ENCODE measurements at regions not wholly inside any gene's neighbourhood (a gene's known extent, or its start where the extent isn't known, plus 50 kb on each side); places are given as distances from the start of the nearest gene placed in this dataset.
"Not testable (repeated sequence)": the region's sequence is repeated elsewhere in the genome, so short reads cannot be mapped to it uniquely, and the experiment has no call there.

DNA sequence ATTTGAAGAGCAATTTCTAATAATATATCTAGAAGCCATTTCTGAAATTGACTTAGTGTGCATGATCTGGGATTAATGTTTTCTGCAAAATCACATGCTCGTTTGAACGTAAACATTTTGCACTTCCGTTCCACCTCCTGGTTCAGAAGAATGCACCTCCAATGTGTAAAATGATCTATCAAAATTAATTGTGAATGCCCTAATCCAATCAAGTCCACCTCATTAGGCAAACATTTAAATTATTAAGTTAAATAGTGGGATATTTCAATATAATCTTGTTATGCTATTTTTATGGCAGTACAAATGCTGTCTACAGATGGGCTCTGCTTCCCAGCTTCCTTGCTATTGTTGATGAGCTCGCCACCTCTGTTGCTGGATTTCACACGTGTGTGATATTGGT, 542.5 kb downstream of the INSC start:
- no peak for DNase-seq (ENCODE audit: low spot score)

DNA sequence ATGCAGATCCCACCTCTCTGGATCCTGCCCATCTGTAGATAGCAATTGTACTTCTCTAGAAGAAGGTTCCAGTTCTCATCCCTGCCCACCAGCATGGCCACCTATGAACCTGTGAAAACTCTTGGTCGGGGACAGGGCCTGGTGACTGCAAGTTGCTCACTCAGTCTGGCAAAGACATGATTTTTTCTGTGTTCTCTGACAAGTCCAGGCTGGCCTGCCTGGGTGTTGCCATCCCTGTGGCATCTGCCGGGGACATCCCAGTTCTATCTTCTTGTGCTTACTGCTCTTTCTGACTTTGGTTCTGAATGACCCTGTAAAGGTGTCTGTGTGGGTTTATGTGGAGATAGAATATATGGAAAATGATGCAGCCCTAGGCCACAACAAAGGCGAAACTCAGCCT, 545.8 kb downstream of the INSC start:
- DNase-seq (ENCODE audit: low spot score), result no peak

DNA sequence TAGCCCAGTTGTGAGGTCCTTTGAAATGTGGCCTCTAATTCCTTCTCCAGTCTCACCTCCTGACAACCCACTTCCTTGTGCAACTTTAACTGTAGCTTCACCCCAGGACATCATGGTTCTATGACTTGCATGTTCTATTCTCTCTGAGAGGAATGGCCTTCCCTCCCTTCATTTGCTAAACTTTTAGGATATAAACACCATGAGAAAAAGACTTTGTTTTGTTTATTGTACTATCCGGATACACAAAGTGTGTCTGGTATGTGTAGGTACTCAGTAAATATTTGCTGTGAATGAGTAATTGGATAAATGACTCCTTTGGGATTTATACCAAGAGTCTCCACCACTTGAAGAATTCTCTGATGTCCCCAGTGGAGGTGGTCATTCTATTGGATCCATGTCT, 547.6 kb downstream of the INSC start:
- no peak for DNase-seq (ENCODE audit: low spot score)

DNA sequence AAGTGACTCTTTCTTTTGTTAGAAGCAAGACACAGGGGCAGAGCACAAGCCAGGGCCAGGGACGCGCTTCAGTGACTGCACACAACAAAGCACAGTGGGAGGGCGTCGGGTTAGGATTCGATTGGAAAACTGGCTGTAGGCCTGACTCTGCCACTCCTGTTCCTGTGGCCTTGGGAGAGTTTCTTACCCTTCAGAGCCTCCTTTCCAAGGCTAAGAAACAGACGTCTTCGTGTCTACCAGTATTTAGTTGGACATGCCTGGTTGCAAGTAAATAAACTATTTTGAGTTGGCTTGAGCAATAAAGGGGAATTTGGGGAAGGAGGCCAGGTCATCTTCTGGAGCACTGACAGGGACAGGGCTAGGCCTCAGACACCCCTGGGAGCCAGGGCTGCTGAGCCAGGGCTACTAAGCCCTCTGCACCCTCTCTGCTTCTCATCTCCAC, 549.1 kb downstream of the INSC start:
- DNase-seq (ENCODE audit: low spot score), result no peak

DNA sequence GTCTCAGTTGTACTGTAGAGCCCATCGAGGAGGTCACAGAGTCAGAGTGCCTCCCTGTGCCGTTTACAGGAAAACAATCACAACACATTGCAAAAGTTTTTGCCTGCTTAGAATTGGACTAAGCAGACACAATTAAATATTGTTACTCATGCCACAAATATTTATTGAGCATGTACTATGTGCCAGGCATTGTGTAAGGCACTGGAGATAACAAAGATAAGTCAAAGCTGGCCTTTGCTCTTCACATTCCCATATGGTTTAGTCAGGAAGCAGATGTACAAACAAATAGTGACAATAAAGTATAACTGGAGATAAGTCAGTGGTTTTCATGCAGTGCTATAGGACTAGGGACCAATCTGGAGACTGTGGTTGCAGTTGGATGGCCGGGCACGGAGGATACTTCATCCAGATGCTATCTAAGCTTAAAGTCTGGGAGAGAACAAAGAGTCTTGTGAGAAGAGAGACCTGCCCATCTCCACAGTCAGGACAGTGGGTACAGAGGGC, 550.7 kb downstream of the INSC start:
- no peak for DNase-seq (ENCODE audit: low spot score)

DNA sequence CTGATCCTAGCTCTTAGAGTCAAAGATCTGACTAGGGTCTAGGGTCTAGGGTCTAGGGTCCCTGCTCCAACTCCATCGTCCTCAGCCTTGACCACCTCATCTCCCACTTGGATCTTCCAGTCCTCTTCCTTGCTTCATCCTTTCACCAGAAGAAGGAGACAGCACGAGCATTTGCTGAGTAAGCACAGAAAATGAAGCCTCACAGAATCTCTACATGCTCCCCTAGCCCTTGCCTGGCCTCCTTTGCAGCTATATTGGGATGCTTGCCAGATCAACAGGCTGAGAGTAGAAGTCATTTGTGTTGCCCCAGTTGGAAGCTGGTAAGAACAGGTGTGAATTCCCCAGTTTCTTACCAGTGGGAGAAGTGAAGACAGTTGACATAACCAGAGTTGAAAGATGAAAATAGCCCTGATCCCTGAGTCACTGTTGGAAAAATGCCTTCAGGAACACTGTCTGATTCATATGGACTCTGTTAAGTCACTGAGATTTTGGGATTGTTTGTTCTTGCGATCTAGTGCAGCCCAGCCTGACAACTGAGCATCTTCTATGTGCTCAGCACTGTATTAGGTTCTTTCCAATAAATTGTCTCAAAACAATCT, 552.5 kb downstream of the INSC start:
- no peak for DNase-seq (ENCODE audit: low spot score)

DNA sequence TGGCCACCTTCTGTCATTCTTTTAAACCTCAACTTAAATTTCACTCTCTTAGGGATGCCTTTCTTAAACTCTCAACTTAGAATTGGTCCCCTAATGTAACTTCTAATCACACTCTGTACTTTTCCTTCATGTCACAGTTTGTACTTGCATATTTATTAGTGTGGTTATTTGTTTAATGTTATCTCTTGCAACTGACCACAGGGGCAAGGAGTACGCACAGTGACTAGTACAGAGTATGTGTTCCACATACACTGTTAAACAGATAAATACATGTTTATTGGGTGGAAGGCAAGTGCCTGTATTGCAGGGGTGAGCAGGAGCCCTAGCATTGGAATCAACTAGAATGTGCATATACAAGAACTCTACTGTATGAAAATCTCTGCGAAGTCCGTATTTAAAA, 554.0 kb downstream of the INSC start:
- DNase-seq (ENCODE audit: low spot score), result no peak

DNA sequence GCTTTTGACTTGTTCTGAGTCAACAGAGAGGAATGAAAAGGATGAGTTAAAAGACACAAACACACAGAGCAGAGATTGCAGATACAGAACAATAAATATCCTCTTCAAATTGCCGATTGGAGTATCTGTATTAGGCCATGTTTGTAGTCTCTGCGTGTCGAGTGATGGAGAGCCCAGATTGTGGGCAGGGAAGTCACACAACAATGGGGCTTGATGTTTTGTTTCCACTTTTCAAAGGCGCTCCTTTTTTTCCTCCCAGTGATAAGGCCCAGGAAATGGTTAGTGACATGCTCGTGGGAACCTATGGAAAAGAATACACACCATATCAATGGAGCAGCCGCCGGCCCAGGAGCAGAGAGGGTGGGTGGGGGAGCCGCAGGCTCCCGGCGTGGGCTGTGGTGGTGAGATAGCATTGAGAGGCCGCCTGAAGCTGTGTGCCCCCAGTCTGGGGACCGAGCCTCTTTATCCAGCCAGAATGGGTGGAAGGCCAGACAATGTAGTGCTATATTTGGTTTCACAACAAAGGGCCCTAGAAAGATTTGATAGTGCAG, 555.9 kb downstream of the INSC start:
- DNase-seq (ENCODE audit: low spot score), result no peak

DNA sequence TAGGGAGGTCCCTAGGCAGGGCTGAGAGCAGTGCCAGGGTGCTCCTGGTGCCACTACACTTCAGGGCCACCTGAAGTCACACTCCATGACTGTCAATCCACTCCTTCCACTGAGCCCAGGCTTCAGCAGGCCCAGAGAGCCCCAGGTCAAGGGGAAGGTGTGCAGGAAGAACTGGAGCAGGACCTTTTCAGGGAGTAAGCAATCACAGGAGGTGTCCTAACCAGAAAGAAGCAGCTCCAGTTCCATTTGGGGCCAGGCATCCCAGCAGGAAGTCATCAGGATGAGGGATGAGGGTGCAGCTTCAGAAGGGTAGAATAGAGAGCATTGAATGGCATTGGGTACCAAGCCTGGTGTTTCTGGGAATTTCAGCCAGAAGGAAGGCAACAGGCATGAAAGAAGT, 556.5 kb downstream of the INSC start:
- no peak for DNase-seq (ENCODE audit: low spot score)

DNA sequence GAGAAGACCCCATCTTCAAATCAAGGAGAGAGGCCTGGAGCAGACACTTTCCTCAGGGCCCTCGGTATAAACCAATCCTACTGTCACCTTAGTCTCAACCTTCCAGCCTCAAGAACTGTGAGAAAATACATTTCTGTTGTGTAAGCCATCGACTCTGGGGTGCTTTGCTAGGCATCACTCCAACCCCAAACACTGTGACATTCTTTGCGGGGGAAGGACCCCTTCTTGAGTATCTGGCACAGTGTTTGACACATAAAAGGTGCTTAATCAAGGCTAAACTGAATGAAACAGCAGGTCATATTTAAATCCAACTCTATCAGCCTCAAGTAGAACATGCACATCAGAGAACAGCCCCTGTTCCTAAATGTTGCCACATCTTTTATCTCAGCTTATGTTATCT, 558.1 kb downstream of the INSC start:
- no peak for DNase-seq (ENCODE audit: low spot score)

DNA sequence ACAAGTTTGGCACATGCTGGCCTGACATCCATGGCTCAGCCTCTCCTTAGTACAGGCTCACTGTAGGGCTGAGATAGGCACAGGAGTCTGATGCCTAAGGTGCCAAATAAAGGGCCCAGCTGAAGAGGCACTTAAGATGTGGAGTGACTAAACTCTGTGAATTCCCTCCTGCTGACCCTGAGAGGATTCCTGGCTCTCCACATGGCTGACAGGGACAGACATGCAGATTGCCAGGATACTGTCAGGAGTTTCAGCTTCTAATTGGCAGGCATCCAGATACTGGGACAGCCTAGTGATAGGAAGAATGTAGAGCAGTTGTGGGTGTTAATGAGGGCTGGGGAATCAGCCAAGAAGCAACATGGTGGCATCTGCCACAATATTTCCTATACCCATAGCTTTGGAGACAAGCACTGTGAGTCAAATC, 558.7 kb downstream of the INSC start:
- no peak for DNase-seq (ENCODE audit: low spot score)

DNA sequence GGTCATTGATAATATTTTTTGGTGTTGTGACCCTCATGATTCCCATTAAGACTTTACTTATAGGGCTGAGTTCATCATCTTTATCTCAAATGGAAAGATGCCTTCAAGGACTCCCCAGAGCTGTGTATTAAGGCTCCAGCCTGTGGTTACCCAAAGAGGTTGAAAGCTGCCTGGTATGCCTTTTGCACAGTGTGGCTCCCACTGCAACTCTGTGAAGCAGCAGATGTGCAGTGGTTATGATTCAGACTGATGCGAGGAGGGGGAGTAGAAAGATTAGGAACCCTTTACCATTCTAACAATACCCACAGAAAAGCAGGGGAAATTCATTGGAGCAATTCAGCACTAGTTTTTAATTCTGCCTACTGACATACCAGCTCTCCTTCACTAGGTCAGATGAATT, 560.0 kb downstream of the INSC start:
- DNase-seq (ENCODE audit: low spot score), result no peak

DNA sequence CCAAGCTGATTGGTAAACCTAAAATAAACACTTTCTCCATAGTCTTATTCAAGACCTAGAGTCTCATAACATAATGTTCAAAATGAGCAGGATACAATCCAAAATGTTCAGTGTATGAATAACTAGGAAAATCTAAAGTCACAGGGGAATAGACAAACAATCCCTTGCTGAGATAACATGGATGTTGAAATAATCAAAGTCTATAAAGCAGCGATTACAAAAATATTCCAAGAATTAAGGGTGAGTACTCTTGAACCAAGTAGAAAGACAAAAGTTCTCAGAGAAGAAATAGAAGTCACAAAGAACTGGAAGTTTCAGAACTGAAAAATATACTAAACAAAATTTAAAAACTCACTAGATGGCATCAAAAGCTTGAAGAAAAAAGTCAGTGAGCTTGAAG, 561.0 kb downstream of the INSC start:
- no peak for DNase-seq (ENCODE audit: low spot score)

DNA sequence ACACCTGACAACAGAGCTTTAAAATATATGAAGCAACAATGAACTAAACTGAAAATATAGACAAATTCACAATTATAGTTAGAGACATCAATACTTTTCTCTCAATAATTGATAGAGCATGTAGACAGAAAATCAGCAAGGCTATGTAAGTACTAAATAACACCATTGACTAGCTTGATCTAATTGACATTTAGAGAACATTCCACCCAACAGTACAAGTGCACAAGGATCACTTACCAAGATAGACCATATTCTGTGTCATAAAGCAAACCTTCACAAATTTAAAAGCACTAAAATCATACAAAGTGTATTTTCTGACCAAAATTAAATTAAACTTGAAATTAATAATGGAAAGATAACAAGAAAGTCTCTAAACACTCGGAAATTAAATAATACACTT, 562.5 kb downstream of the INSC start:
- no peak for DNase-seq (ENCODE audit: low spot score)

DNA sequence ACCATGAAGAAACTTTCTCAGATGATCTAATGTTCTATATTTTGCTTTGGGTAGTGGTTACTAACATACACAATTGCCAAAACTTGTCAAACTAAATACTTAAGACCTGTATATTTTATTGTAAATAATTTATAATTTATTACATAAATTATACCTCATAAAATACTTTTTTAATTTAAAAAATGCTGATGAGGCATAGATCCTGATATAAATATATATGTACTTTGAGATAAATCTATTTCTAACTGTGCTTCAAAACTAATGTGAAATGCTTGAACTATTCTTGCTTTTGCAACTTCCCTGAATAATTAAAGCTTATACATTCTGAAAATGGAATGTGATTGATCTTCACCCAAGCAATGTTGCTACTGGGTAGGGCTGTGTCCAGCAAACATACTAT, 568.8 kb downstream of the INSC start:
- no peak for DNase-seq (ENCODE audit: low spot score)

DNA sequence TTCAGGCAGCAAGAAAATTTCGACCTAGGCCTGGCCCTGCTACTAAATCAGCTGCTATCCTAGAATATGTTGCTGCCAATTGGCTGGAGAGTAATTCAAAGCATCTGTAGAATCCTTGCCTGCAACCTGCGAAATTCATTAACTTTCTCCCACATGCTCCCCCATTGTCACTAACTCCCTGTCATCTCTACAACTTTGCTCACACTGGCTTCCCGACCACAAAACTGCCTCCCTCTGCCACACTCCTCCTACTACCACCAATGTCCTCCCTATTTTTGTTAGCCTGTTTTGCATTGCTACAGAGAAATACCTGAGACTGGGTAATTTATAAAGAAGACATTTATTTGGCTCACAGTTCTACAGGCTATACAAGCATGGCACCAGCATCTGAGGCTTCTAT, 570.6 kb downstream of the INSC start:
- no peak for DNase-seq (ENCODE audit: low spot score)

DNA sequence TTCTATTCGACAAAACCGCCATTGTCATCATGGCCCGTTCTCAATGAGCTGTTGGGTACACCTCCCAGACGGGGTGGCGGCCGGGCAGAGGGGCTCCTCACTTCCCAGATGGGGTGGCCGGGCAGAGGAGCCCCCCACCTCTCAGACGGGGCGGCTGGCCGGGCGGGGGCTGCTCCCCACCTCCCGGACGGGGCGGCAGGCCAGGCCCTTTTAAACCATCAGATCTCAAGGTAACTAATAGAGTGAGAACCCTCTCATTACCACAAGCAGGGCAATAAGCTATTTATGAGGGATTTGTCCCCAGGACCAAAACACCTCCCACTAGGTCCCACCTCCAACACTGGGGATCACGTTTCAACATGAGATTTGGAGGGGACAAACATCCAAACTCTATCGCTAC, 571.5 kb downstream of the INSC start:
- DNase-seq (ENCODE audit: low spot score), result not testable (repeated sequence)

DNA sequence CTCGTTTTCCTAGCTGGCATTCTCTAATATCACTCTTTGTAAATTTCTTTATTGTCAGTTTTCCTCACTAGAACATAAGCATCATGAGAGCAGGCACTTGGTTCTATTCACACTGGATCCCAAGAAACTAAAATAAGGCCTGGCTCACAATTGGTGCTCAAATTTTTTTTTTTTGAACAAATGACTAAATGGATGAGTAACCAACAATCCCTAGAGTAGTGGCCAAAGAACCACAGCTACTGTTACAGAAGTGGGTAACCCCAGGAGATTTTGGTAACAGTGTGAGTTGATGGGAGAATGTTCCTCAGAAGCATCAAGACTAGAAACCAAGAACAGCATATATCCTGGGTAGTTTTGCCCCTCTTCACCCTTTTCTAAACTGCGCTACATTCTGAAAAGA, 572.6 kb downstream of the INSC start:
- DNase-seq (ENCODE audit: low spot score), result no peak

DNA sequence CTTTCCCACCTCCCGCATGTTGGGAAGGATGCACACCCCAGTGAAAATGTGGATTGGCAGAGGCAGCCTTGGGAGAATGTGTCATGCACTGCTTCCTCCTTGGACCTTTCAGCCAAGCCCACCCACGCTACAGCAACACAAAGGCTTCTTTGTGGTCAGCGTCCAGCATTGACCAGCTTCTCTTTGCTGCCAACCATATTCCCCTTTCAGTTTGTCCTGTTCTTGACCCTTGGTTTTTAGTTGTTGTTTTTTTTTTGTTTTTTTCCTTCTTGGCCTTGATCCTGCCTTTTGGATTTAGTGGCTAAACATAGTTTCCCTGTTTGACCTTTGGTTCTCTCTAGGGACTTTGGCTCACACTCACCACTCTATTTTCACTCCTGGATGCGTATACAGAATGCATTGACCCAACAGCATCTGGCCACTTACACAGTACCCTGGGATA, 573.6 kb downstream of the INSC start:
- no peak for DNase-seq (ENCODE audit: low spot score)

DNA sequence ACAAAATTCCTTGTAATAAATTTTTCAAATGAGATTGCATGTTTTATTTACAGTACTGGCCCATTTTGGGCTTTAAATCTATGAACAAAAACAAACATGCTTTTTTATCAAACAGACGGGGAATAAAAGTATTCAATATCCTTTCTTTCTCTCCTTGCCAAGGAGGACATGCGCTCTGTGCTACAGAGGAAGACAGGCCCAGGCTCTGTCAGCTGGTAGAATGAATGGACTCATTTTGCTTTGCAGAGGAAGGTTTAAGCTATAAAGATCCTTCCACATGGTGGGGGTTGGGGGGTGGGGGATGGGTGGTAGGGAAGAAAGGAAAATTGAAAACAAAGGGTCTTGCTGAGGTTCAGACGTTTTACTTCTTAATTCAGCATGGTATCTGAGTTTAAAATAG, 575.6 kb downstream of the INSC start:
- DNase-seq (ENCODE audit: low spot score), result no peak

DNA sequence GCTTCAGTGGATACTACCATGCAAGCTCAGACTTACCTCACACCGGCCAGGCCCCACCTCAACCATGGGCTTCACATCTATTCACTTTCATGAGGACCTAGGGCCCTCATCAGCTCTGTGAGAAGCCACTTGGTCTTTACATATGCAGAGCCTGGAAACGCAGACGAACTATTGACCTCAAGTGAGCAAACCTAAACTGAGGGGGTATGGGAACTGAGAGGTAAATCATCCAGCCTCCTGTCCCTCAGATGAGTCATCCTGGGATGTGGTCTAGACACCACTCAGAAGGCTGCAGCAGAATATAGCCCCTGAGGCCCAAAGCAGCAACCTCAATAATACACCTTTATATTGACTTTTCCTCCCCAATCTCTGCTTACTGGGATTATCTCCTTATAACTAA, 578.0 kb downstream of the INSC start:
- DNase-seq (ENCODE audit: low spot score), result no peak

DNA sequence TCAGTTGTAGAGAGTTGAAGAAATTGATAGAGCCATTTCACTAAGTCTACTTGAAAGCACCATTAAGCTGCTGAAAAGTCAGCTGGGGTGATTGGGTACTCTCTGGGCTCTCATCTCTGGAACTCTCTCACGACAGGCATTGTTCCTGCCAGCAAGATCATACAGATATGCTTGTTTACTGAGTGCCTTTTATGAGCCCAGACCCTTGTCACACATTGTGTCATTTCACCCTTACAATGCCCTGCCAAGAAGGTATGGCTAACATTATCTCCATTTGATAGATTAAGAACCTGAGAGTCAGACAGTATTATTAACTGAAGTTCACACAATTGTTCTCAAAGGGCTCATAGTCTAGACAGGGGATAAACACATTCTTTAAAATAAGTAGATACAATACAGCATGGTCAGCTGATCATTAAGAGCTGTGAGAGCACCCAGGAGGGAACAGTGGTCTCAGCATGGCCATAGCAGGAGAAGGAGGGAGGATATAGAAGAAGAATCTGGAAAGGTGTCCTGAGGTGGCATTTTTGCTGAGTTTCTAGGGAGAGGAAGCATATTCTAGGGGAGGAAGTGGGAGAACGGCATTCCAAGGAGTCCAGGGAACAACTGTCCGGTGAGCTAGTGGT, 580.5 kb downstream of the INSC start:
- no peak for DNase-seq (ENCODE audit: low spot score)

DNA sequence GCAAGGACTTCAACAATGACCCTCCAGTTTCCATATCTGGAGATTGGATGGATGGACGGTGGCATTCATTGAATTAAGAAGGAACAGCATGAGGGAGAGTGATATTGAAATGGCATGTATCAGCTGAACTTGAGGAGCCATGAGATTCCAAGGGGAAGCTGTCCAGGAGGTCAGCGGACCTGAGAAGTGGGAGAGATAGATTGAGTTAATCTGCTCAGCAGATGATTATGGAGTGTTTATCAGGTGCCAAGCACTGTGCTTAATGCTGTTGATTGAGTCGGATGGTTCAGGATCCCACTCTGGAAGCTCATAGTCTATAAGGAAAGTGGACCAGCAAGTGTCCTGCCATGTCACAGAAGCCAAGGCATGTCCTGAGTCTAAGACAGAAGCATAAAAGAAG, 581.3 kb downstream of the INSC start:
- no peak for DNase-seq (ENCODE audit: low spot score)
